GM18505 (cell line): ENCODE measurements at regions not wholly inside any gene's neighbourhood (a gene's known extent, or its start where the extent isn't known, plus 50 kb on each side); places are given as distances from the start of the nearest gene placed in this dataset.
A peak's percentile ranks its signal among the peaks of the same experiment; 100 is the strongest.

Source experiments
- ATAC-seq: cut with Tn5 transposase; IDR thresholded peaks from one replicate; pipeline ENCODE4 v1.9.1; 2021; ENCODE audit not compliant: unreplicated experiment
- POLR2A ChIP-seq: IDR thresholded peaks from 4 replicates; pipeline ENCODE4 v1.6.1; 2011; ENCODE audit warnings: borderline replicate concordance; ENCODE audit not compliant: insufficient read depth, insufficient read length; ENCODE audit errors: extremely low read depth

DNA sequence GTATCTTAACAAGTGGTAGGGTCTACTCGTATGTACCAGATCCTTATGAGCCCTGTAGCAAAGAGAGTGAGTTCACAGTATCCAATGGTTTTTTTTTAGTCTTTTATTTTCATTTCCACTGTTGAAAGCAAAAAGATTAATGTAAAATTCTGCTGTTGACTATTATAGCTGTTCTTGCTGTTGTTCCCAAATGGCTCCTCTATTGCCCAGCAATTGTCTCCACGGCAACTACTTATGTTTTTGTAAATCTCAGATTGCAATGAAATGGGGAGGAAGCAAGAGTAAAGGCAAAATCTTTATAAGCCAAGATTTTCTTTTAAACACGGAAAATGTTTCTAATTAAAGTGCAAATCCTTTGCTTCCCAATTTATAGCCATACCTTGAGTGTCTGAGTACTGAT is 406.1 kb downstream of the EPM2A start:
- no peak for TF ChIP-seq POLR2A

GRCh38 chr6:145331066-145331465 is 404.3 kb downstream of the EPM2A start:
- no peak for ATAC-seq
- no peak for TF ChIP-seq POLR2A

More for the DNA sequence above, 406.1 kb downstream of the EPM2A start:
- no peak for ATAC-seq

- no peak for ATAC-seq
- TF ChIP-seq POLR2A, result no peak
Observed at GRCh38 chr6:145332011-145332410, 403.3 kb downstream of the EPM2A start.

GRCh38 chr6:145336119-145336518 is 399.2 kb downstream of the EPM2A start:
- ATAC-seq, result no peak
- TF ChIP-seq POLR2A, result no peak

DNA sequence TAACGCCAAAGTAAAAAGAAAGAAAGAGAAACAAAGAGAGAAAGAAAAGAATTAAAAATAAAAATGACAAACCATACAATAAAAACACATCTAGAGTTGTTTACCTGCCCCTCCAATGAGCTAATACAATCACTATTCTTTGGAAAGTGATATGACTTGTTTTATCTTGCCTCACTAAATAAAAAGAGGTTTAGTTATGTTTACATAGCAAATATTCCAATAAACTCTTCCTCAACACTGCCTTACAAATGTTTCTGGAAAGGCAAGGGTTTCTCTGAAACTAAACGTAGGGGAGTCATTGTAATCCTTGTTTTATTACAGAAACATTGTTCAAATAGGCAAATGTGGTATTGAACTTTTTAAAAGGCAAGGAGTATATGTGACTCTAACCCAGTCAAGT is 396.2 kb downstream of the EPM2A start:
- no peak for ATAC-seq
- TF ChIP-seq POLR2A, result no peak

- no peak for ATAC-seq
Observed at GRCh38 chr6:145340256-145340655, 395.1 kb downstream of the EPM2A start.

DNA sequence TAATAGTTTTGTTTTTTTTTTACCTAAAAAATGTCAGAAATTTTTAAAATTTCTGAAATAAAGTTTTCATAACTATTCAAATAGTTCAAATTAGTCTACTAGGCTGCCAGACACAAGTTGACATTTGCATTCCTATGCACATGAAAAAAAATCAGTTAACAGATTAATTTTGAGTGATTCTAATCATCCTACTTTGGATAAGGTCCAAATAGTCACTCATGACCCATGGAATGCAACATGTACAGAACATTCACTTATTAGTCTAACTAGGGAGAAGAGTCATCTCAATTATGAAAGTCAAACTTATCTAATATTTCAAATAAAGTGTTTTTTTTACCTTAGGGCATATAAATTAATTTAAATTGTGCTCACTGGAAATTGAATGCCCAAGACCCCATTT is 390.2 kb downstream of the EPM2A start:
- ATAC-seq, result no peak
- TF ChIP-seq POLR2A, result no peak

More at GRCh38 chr6:145340256-145340655, 395.1 kb downstream of the EPM2A start:
- TF ChIP-seq POLR2A, result no peak

DNA sequence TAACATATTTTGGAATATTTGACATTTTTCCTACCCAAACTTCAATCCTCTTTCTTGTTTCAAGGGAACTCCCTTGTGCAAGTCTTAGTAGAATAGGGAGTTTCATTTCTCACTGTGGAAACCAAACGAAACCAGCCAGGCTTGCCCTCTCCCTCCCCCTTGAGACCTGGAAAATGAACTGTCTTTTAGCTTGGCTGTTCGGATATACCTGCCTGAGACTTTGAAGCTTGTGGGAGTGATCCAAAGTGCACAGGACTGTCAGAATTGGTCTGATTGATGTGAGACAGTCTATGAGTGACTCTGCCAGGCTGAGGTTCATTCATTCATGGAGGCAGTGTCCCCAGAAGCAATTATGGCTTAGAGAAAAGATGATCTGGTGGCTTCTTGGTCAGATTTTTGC is 388.1 kb downstream of the EPM2A start:
- ATAC-seq, result no peak
- no peak for TF ChIP-seq POLR2A

DNA sequence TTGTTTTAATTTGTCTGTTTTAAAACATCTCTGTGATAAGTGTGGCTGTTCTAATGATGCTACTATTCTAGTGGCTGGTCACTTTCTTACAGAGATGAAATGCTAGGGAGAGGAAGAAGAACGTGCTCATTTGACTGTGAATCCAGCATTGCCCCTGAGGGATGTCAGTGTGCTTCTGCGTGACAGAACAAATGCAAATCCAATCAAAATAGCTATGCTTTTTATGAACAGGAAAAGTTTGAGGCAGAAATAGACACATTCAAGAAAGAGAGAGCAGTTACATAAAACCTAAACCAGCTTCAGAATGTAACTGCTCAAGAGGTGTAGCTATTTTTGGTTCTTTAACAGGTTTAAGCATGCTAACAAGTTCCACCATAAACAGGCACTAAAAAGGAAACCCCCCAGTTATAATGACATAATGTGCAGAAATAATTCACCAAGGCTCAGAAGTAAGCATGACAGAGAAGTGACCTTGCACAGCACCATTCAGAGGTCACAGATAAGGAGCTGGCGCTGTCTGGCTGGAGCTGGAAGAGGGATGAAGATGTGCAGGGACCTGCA is 385.3 kb downstream of the EPM2A start:
- peak; percentile 8 for TF ChIP-seq POLR2A
- ATAC-seq, result peak; percentile 71

DNA sequence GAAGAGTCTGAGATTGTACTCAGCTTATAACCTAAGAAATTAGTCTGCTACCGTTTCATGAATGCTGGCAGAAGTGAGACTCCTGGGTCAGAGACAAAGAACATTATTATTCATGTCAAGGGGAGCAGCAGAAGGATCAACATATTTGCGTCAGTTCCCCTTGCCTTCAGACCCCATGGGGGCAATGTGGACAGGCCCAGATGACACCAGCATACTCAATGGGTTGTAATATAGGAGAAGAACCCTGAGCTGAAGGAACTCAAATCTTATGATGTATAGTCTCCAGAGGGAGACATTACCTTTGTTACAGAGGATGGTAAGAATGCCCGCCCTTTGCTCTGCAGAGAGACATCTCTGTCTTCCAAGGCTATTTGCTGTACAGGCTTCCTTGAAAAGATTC is 384.4 kb downstream of the EPM2A start:
- no peak for TF ChIP-seq POLR2A
- no peak for ATAC-seq

- no peak for ATAC-seq
- TF ChIP-seq POLR2A, result no peak
Observed at GRCh38 chr6:145352382-145353080, 382.8 kb downstream of the EPM2A start.

DNA sequence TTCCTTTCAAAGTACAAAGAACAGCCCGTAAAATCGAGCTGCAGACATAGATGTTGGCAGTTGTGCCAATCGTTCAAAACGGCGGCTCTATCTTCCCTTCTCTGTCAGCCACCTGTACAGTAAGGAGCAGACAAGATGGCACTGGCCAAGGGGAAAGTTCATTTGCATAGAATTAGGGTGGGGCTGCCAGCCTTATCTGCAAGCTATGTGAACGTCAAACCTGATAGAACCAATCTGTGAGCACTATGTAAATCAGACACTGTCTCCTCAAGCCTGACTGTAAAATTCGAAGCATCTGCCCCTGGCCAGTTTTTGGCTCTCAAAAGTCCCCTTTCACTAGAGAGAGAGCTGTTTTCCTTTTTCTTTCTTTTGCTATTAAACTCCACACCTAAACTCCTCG is 374.5 kb downstream of the EPM2A start:
- no peak for TF ChIP-seq POLR2A
- no peak for ATAC-seq

DNA sequence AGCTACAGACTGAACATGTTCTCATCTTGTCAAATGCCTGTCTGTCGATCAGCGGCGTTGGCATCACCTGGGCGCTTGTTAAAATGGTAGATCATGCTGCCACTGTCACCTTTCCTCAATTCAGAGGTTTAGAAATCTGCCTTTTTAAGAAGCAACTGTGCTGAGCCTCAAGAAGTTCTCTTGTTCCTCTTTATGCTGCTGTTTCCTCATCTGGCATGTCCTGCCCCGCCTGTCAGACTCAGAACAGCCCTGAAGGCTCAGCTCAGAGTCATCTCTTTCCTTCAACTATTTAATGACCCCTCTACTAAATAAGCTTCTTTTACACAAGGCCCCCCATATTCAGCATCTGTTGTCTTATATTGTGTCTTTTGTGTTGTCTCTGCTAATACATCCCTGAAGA is 368.2 kb downstream of the EPM2A start:
- no peak for ATAC-seq
- no peak for TF ChIP-seq POLR2A

DNA sequence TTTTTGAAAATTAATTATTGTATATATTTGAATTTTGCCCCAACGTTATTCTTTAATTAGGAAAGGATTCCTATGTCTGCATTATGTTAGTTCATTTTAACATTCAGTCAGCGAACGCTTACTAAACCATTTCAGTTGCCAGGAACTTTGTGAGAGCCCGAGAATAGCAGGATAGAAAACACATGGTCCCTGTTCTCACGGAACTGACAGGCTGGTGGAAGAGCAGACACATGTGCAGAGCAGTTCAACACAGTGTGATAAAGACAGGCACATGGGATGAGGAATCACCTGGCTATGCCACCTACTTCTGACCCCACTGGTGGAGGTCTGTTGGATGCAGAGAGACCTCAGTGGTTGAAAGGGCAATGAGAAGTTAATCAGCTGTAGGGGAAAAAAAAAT is 367.2 kb downstream of the EPM2A start:
- no peak for TF ChIP-seq POLR2A
- no peak for ATAC-seq

GRCh38 chr6:145370559-145370958 is 364.8 kb downstream of the EPM2A start:
- TF ChIP-seq POLR2A, result no peak
- ATAC-seq, result no peak

DNA sequence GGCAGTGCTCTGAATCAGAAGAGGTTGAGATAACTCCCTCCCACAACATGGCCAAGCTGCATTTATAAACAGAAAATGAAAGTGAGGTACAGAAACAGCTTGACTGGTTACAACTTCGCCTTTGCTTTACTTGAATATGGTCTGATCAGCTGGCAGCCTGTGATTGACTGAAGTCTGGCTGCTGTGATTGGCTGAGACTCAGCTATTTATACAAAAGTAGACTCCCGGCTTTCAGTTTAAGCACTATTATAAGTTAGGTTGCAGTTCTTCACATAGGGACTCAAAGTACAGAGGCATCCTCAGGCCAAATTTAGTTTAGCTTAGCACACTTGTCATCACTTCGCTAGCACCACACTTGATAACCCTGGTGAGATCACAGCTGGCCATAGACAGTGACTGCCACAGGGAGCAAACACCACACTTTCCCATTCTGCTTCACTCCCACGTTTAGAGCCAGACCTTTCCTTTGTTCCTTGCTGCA is 362.6 kb downstream of the EPM2A start:
- peak; percentile 97 for ATAC-seq
- TF ChIP-seq POLR2A, result peak; percentile 26
